Loucy (cell line): ENCODE measurements at regions not wholly inside any gene's neighbourhood (a gene's known extent, or its start where the extent isn't known, plus 50 kb on each side); places are given as distances from the start of the nearest gene placed in this dataset.

Source experiments
- EZH2phosphoT487 ChIP-seq: fragments of 200-600 bp; IDR thresholded peaks from 2 replicates; pipeline ENCODE4 v1.6.1; 2018; ENCODE audit warnings: antibody characterized with exemption, mild to moderate bottlenecking, moderate library complexity, borderline replicate concordance
- TF ChIP-seq, protein P1 (sequence below): fragments of 200-600 bp; sonication (generic); conservative IDR thresholded peaks from 2 replicates; pipeline ENCODE4 v1.5.1; 2014; ENCODE audit warnings: mild to moderate bottlenecking, antibody characterized with exemption, low read length

DNA sequence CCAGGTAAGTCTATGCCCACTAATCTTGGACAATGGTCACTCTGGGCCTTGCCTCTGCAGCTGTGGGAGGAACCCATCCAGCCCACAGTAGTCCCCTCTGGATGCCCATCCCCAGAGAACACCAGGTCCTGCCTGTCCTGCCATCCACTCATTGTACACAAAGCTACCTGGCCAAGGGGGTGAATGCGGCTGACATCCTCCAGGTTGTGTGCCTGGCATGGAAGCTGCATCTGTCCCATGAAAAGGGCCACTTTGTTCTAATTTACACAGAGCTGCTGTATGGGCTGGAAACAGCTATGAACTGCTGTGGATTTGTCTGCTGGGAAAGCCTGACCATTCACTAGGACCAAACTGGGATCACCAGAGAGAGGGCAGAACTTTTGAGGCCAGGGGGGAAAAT is 324.8 kb downstream of the LRFN2 start:
- TF ChIP-seq, protein P1, sequence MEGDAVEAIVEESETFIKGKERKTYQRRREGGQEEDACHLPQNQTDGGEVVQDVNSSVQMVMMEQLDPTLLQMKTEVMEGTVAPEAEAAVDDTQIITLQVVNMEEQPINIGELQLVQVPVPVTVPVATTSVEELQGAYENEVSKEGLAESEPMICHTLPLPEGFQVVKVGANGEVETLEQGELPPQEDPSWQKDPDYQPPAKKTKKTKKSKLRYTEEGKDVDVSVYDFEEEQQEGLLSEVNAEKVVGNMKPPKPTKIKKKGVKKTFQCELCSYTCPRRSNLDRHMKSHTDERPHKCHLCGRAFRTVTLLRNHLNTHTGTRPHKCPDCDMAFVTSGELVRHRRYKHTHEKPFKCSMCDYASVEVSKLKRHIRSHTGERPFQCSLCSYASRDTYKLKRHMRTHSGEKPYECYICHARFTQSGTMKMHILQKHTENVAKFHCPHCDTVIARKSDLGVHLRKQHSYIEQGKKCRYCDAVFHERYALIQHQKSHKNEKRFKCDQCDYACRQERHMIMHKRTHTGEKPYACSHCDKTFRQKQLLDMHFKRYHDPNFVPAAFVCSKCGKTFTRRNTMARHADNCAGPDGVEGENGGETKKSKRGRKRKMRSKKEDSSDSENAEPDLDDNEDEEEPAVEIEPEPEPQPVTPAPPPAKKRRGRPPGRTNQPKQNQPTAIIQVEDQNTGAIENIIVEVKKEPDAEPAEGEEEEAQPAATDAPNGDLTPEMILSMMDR: no peak
- no peak for TF ChIP-seq EZH2phosphoT487
